GM19452 (cell line): ENCODE measurements at regions not wholly inside any gene's neighbourhood (a gene's known extent, or its start where the extent isn't known, plus 50 kb on each side); places are given as distances from the start of the nearest gene placed in this dataset.

Experiments
- ATAC-seq: cut with Tn5 transposase; IDR thresholded peaks from one replicate; pipeline ENCODE4 v1.9.1; 2021; ENCODE audit not compliant: unreplicated experiment

DNA sequence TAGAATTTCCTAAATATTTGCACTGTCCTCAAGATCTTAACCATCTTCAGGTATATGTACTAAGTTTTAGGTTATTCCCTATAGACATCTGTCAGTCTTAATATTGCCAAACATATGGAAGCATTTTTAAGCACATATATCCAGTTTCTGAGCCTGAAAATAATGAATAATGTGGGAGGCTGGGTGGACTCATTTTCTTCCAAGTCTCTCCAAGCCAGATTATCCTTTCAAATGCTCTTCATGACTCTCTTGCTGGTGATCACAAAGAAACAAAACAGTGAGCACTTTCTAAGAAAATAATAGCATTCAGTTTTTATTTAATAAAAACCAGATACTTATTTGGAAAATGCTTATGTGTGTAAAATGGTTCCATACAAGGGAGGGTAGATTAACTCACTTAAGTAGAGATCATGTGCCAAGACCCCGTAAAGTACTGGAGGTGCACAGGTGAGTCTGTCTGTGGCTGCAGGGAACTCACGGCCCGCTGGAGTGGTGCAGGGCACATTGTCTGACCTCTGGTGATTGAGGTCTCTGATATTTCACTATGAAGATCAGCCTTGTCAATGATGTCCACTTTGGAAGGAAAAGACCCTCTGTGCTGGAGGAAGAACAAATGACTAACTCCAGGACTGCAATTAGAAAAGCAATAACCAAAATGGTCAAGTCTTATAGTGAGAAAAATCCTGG is 161.6 kb downstream of the TMEM18 start:
- no peak for ATAC-seq

DNA sequence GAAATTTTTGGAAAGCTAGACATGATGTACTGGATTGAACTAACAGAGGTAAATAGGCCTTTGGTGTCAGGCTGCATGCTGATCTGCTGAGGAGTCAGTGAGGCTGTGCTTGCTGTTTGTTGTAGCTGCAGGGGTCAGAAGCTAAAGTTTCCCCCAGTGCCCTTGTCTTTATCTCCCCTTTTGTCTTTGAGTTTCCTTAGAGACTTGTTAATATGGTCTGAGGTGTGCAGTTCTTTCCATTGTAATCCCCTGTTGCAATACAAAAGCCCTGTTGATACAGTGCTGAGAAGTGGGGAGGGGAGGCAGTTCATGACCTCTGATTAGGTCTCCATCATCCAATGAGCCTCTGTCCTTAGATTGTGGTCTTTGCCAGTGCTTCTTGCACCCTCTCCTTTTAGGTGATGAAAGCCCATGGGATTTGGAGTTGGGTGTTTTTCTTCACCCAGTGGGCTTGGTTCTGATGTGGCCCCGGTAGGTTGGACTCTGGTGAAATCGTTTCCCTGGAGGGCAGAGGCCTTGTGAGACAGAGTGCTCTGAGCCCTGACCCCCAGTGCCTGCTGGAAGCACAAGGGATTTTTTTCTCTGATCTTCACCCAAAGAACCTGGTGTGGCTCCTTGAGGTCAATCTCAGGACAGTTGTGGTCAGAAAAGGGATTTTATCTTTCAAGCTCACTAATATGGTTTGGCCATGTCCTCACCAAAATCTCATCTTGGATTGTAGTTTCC is 163.1 kb downstream of the TMEM18 start:
- ATAC-seq, result no peak

DNA sequence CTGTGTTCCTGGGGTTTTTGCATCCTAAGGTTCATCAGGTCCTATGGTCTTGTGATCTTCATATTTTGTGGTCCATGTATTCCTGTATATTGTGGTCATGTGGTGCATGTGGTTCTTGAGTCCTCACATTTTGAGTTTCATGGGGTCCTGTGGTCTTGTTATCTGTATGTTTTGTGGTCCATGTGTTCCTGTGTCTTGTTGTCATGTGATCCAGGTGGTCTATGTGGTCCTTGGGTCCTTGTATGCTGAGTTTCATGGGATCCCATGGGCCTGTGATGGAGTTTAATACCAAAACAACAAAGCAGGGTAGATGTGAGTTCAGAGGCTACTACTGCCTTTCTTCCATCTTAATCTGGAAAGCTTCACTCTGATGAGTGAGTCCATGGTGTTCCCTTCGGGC is 166.4 kb downstream of the TMEM18 start:
- ATAC-seq, result no peak

DNA sequence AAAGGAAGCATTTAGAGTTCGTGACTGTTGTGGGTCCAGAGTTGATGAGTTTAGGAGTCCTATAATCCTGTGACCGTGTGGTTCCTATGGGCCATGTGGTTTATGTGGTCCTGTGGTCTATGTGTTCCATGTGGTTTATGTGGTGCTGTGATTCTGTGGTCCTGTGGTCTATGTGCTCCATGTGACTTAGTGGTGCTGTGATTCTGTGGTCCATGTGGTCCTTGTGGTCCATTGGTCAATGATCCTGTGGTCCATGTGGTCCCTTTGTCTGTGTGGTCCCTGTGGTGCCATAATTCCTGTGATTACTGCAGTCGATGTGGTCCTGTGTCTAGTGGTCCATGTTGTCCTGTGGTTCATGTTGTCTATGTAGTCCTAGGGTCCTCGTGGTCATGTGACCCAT is 167.3 kb downstream of the TMEM18 start:
- ATAC-seq, result no peak

DNA sequence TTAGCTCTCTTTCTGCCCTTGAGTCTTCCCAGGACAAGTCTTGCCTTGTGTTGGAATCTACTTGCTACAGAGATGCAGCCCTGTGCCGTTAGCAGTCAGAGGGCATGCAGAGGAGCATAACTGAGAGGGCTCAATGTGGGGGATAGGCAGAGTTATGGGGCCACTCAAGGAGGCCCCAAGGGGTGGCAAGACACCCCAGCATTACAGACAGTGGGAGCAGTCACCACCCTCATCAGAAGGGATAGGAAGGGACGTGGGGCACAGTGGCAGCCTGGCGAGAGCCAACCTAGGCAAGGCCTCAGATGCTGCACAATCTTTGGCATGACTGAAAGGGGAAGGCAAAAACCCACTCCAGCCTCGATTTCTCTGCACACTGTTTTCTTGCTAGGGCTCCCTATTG is 169.1 kb downstream of the TMEM18 start:
- no peak for ATAC-seq

DNA sequence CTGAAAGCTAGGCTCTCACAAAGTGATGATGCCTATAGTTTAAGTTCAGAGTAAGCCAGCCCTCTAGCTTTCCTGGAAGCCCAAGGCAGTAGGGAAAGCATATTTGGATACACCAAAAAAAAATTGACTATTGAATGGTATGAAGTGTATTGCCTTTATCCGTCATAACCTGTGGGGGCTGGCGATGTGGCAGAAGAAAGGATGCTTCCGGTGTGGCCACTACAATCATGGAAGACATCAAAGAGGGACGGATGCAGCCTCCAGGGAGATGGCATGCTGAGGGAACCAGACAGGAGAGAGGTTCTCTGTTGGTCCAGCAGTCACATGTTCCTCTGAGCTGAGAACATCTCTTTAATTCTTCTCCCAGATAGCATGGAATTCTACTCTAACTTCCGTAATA is 170.3 kb downstream of the TMEM18 start:
- no peak for ATAC-seq

DNA sequence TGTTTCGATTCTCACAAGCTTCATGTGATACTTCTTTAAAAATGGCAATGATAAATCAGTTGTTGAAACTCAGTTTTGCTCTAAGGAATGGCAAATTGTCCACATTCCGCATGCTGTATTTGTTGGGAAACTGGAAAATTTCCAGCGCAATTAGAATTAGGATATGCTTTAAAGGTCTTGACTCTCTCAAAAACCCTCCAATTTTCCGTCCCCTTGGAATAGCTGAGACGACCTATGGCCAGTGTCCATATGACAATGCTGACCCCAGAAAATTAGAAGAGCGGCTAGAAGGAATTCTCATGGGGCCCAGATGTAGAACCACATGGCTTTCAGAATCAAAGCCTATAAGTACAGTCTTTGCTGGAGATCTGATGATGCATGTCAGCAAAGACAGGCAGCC is 170.8 kb downstream of the TMEM18 start:
- ATAC-seq, result no peak

DNA sequence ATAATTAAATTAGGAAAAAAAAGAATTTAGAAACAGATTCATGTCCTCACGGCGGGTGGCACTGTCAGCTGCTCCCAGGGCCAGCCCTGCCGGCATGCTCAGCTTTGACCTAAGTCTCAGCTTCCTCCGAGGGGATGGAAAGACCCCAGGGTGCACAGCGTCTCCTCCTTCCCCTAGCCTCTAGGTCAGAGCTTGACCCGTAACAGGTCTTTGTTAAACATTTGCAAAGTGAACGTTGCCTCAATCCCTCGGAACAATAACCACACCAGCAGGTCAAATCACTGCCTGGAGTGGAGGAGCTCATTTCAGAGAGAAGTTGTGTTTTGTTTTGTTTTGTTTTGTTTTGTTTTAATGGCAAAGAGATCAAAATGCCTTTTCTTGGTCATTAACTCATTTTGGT is 171.3 kb downstream of the TMEM18 start:
- ATAC-seq, result no peak

DNA sequence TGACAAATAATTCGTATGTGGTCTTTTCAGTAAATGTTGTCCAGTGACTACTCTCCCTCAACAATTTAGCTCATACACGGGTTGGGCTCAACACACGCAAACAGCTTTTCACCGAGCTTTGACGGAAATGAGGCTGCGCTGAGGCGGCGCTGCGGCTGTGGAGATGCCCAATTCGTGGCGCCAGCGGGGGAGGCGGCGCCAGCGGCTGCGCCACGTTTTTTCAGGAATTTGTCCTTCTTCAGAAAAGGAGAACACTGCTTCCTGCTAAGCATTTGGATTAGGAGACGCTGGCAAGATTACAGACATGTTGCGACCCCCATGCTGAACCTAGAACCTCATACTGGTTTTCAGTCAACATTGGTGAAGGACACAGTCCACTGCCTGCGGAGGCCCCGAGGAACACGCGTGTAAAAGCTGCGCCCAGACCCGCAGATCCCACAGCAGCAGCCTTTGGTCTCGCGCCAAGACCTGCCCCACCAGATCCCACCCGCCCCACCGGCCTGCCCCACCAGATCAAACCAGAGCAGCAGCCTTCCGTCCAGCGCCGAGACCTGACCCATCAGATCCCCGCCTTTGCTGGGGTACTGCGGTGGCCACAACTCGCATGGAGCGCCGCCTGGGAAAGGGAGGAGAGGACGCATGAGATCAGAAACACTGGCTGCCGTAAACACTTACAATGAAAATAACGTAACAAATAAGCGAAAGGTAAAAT is 173.8 kb downstream of the TMEM18 start:
- no peak for ATAC-seq

DNA sequence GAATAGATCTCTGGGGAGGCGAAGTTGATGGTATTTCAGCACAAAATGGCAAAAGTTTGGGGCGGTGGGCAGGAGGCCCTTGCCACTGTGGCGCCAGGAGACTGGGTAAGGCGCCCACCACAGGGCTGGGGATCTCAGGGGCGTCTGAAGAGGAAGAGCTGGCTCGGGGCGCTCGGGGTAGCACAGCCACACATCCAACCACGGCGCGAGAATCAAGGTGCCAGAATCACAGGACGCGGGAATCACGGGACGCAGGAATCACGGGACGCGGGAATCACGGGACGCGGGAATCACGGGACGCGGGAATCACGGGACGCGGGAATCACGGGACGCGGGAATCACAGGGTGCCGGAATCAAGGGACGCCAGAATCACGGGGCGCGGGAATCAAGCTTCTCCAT is 174.4 kb downstream of the TMEM18 start:
- no peak for ATAC-seq

DNA sequence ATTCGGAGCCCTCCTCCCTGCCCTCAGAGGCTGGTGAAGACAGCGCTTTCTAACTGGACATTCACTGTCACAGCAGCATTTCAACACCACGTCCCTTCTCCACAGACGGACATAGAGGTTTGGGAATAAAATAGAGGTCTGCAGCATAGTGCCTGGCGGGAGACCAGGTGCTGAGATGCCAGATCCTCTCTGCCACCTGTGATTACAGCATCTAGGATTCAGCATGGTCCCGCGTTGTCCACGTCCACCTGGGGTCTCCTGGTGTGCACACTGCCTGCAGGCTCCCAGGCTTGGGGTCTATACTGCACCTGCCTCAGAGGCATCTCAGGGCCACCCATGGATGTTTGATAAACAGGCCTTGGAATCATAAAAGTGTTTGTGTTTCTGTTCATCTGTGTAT is 175.5 kb downstream of the TMEM18 start:
- no peak for ATAC-seq

DNA sequence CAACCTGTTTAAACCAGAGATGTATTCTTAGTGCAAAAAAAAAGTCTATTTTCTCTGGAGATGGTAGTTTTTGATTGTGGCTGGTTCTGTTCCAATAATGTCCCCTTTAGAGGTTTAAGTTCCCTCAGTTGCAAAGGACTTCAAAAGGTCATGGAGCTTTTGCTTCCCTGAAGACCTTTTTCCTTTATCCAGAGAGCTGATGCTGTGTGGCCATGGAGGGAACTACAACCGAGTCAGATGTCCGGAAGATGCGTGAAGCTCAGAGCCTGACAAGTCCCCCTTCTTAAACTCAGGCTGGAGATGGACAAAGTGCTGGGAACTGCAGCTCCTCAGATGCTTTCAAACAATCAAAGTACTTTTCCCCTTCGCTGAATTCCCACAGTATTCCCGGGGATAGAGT is 176.1 kb downstream of the TMEM18 start:
- ATAC-seq, result no peak

DNA sequence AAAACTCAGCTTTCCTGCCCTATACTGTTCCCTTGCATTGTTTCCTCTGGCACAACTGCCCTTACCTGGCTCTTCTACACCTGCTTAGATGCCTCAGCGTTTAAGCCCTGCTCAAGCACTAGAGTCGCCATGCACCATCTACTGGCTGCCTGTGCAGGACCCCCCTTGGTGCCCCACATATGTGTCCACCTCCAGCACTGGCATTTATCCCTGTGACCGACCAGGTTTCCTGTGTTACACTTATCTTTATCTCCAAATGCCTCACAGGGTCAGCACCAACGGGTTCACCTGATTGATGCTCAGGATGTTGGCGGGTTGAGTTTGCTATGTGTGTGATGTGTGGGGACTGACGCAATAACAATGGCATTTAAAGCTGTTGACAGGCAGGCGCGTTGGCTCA is 177.5 kb downstream of the TMEM18 start:
- ATAC-seq, result no peak

DNA sequence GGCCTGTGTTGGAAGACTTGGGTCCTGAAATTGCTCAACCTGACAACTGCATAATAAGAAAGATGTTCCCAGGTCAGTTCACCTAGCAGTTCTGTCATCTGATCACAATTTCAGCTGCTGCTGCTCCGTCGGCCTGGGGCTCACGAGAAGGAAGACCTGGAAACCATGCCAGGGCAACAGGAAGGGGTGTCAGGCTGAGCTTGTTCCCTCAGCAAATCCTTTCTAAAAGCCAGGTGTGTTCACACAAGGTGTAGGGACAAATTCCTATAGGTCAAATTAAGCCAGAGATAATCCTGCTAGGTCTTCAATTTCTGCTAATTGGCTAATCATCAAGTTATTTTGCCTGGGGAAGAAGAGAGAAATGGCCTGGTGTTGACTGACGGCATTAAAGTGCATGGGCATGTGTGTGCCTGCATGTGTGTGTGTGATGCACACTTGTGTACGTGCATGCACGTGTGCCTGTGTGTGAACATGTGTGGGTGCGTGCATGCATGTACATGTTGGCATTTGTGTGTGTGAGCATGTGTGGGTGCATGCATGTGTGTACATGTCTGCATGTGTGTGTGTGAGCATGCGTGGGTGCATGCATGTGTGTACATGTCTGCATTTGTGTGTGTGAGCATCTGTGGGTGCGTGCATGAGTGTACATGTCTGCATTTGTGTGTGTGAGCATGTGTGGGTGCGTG is 178.6 kb downstream of the TMEM18 start:
- no peak for ATAC-seq

DNA sequence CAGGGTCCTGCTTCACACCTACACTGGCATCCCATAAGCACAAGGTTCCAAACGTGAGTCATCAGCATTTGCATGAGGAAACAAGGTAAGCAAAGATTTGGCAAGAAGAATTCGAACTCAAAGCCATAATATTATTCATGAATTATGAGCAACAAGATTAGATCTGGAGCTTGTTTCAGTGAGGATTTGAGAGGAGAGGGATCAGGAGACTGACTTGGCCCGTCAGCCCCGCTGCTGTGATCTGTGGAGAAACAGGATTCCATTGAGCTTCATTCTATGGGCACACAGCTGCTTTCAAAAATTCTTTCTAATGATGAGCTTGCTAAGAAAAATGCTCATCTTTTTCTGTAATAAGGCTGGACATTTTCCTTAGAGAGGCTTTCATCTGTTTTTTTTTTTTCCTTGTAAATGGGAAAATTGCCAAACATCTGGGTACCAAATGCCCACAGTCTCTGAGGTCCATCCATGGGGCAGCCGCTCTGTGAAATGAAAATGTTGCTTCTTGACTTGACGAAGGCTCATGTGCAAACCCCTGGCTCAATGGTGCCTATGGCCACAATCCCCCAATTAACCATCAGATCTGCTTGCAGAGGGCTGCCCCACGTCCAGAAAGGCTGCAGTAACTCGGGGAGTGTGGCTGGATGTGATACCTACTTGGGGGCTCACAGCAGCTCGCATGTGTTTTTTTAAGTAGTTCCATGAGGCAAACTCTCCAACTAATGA is 179.3 kb downstream of the TMEM18 start:
- ATAC-seq, result no peak

DNA sequence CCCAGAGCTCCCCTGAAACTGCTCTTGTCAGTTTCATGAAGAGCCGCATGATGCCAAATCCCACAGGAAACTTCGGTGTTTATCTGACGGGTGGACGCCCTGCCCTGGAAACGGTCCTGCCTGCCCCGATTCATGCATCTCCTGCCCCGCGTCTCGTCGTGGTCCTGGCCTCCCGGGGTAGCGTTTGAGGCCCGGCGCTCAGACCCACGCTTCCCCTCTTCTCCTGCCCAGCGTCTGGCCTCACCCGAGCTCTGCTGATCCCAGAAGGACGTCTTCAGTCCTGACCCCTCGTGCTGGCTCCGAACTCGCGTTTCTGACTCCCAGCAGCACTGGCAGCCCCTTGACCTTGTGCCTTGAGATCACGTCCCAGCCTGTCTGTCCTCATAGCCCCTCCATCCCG is 180.5 kb downstream of the TMEM18 start:
- no peak for ATAC-seq

DNA sequence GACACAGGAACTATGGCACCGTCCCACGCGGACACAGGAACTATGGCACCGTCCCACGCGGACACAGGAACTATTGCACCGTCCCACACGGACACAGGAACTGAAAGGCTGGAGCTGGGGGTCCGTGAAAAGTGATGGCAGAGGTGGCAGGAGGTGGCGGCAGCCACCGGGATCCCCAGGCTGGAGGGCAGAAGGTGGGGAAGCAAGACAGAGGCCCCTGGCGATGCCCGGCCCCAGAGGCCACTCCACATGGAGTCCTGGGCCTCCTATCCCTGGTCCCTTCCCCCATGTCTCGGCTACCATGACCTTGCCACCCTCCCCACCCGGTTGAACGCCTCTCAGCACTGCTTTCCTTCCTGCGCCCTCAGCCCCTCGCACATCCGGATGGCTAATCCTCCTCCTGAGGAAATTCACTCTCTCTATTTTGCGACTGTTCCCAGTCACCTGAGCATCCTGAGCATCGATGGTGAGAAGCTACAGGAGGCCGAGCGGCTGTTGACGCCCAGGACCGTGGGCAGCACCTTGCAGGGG is 181.4 kb downstream of the TMEM18 start:
- ATAC-seq, result no peak

DNA sequence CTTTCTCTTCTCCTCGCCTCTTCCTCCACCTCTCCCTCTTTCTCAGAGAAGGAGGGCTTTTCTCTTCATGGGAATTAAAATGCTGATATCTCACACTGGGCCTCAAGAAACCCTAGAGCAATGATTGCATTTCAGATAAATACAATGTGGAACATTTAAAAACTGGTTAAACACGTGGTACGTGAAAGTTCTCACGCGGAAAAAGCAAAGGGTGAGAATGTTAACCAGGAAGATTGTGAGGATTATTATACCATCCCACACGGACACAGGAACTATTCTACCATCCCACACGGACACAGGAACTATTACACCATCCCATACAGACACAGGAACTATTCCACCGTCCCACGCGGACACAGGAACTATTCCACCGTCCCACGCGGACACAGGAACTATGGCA is 182.4 kb downstream of the TMEM18 start:
- ATAC-seq, result no peak

DNA sequence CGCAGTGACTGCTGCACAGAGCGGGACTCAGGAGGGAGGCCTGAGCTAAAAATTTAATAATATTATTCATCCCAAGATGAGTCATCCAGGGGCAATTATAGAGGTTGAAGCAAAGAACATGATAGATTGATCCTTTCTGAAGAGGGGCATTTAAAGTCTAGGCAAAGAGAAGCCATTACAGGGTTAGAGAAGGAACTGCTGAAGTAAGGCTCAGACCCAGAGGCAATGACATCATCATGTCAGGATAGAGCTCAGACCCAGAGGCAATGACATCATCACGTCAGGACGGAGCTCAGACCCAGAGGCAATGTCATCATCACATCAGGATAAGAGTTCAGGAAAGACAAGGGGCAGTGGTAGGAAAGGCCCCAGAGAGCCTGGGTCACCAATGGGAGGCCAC is 184.0 kb downstream of the TMEM18 start:
- no peak for ATAC-seq

DNA sequence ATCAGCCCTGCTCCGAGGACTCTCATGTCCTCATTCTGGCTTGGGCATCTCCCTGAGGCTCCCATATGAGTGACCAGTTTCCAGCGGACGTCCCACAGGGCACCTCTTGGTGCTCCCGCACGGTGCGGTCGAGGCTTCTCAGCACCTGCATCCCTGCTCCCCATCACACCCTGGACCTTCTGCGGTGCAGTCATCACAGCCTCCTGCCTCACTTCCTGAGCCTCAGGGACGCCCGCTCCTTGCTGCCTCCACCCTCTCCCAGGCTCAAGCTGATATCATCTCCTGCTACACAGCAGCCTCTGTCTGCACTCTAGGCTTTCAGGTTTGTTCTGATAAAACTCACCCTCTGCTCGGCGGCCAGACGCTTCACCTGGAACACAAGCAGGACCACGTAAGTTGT is 185.0 kb downstream of the TMEM18 start:
- no peak for ATAC-seq

DNA sequence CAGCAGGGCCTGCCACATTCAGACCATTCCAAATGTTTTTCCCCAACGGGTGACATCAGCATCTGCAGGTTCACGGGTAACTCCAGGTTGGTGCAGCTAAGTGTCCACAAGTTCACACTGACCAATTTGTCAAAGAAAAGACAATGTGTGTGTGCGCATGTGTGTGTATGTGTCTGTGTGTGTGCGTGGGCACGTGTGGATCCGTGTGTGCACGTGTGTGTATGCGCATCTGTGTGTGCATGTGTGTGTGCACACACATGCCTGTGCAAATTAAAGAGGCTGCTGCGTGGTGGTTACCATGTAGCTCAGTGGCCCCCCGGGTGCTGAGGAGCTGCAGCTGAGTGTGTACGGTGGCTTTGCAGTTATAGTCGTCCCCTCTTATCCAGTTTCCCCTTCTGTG is 187.4 kb downstream of the TMEM18 start:
- ATAC-seq, result no peak
